H1 (cell line): ENCODE measurements at regions not wholly inside any gene's neighbourhood (a gene's known extent, or its start where the extent isn't known, plus 50 kb on each side); places are given as distances from the start of the nearest gene placed in this dataset.

ENCODE experiments used
- CTCF ChIA-PET: fragments of 300-600 bp; sonication (Branson Sonifier 250); formaldehyde crosslinking; loops from one replicate; lab custom pipeline; 2021; ENCODE audit not compliant: partially characterized antibody; lab: Charles Lee
- POLR2A ChIA-PET: fragments of 300-600 bp; sonication (Branson Sonifier 250); formaldehyde crosslinking; loops from one replicate; lab custom pipeline; 2021; ENCODE audit warnings: inconsistent platforms; ENCODE audit not compliant: partially characterized antibody; lab: Charles Lee
- DNase-seq, 2 experiments: peaks; one replicate each; pipeline versions ENCODE4 v3.0.0 to v3.0.0-alpha.2; 2010 to 2022; ENCODE audit warnings: low spot score in 2 of 2, low read depth in 1 of 2, mixed read lengths in 1 of 2
- FAIRE-seq: peaks from 2 replicates; lab custom pipeline; 2011; peaks lifted over from hg19 to GRCh38; lab: Jason Lieb, UNC
- H2AFZ ChIP-seq: 2 replicates; pipeline ENCODE4 v1.8.1; 2012; ENCODE audit warnings: low read length, inconsistent platforms
- H2AK5ac ChIP-seq: 2 replicates; pipeline ENCODE4 v1.6.1; 2013; ENCODE audit warnings: low read depth, low read length
- H2BK120ac ChIP-seq: replicated peaks from 2 replicates; pipeline ENCODE3; 2013; ENCODE audit warnings: low read depth, low read length, inconsistent platforms
- H2BK12ac ChIP-seq: 2 replicates; pipeline ENCODE4 v1.6.1; 2013; ENCODE audit warnings: low read depth, low read length
- H2BK15ac ChIP-seq: 2 replicates; pipeline ENCODE4 v1.6.1; 2013; ENCODE audit warnings: low read length
- H2BK20ac ChIP-seq: 2 replicates; pipeline ENCODE4 v1.6.1; 2013; ENCODE audit warnings: low read length
- H2BK5ac ChIP-seq: 2 replicates; pipeline ENCODE4 v1.6.1; 2013; ENCODE audit warnings: low read depth, low read length
- H3K14ac ChIP-seq: 2 replicates; pipeline ENCODE4 v1.6.1; 2013; ENCODE audit warnings: inconsistent platforms; ENCODE audit not compliant: insufficient read length
- H3K18ac ChIP-seq: 2 replicates; pipeline ENCODE4 v1.6.1; 2013; ENCODE audit warnings: low read length; ENCODE audit errors: extremely low read depth
- H3K23ac ChIP-seq: 2 replicates; pipeline ENCODE4 v1.6.1; 2013; ENCODE audit warnings: inconsistent platforms; ENCODE audit not compliant: insufficient read length
- H3K23me2 ChIP-seq: 2 replicates; pipeline ENCODE4 v1.6.1; 2013; ENCODE audit warnings: low read depth, low read length
- H3K27ac ChIP-seq: 2 replicates; pipeline ENCODE4 v1.6.1; 2011; ENCODE audit warnings: low read depth, low read length, inconsistent platforms
- H3K27me3 ChIP-seq, 4 experiments: replicated peaks in 1 of 4; 1 replicate in 1 of 4; 2 replicates in 3 of 4; pipeline versions ENCODE4 v1.6.1 to v1.8.1; 2011 to 2013; ENCODE audit warnings: low read length in 3 of 4, mild to moderate bottlenecking in 3 of 4, inconsistent platforms in 2 of 4, mixed read lengths in 2 of 4, moderate library complexity in 1 of 4; ENCODE audit not compliant: control insufficient read depth in 3 of 4, insufficient read depth in 3 of 4; ENCODE audit errors: extremely low read depth in 1 of 4
- H3K36me3 ChIP-seq, 4 experiments: 2 replicates each; pipeline versions ENCODE4 v1.6.1 to v1.8.1; 2011 to 2013; ENCODE audit warnings: mild to moderate bottlenecking in 4 of 4, low read length in 3 of 4, moderate library complexity in 2 of 4, control low read depth in 1 of 4, inconsistent platforms in 1 of 4; ENCODE audit not compliant: insufficient read depth in 4 of 4, control insufficient read depth in 2 of 4
- H3K4ac ChIP-seq: replicated peaks from 2 replicates; pipeline ENCODE3; 2013; ENCODE audit warnings: low read length, low read depth, mixed read lengths, inconsistent platforms; ENCODE audit not compliant: insufficient read length
- H3K4me1 ChIP-seq, 4 experiments: replicated peaks in 1 of 4; 1 replicate in 1 of 4; 2 replicates in 3 of 4; pipeline versions ENCODE4 v1.6.1 to v1.8.1; 2011 to 2013; ENCODE audit warnings: low read length in 3 of 4, inconsistent platforms in 2 of 4, mixed read lengths in 1 of 4; ENCODE audit not compliant: insufficient read depth in 4 of 4, control insufficient read depth in 3 of 4
- H3K4me2 ChIP-seq, 2 experiments: 2 replicates each; pipeline versions ENCODE4 v1.6.1 to v1.8.1; 2011 to 2013; ENCODE audit warnings: low read depth in 2 of 2, low read length in 2 of 2, control low read depth in 1 of 2, inconsistent platforms in 1 of 2, mild to moderate bottlenecking in 1 of 2; ENCODE audit not compliant: insufficient read depth in 1 of 2
- H3K4me3 ChIP-seq, 4 experiments: fragments of 200-600, 300-600 bp in 1 of 4; sonication (generic), shearing (Covaris generic), sonication (Bioruptor Twin) in 1 of 4; 2 replicates each; pipeline versions ENCODE4 v1.5.1 to v1.8.1; 2011 to 2016; ENCODE audit warnings: low read length in 4 of 4, low read depth in 3 of 4, control low read depth in 2 of 4, inconsistent platforms in 2 of 4, mild to moderate bottlenecking in 2 of 4, mixed read lengths in 1 of 4, moderate library complexity in 1 of 4; ENCODE audit not compliant: insufficient read depth in 2 of 4; ENCODE audit errors: extremely low read depth in 1 of 4
- H3K56ac ChIP-seq: replicated peaks from 2 replicates; pipeline ENCODE3; 2013; ENCODE audit warnings: low read depth, mild to moderate bottlenecking, mixed read lengths, low read length, inconsistent platforms; ENCODE audit not compliant: insufficient read length
- H3K79me1 ChIP-seq: 2 replicates; pipeline ENCODE4 v1.6.1; 2013; ENCODE audit warnings: low read depth, low read length, control low read depth
- H3K79me2 ChIP-seq, 2 experiments: 2 replicates each; pipeline versions ENCODE4 v1.6.1 to v1.8.1; 2012 to 2013; ENCODE audit warnings: low read length in 2 of 2, mild to moderate bottlenecking in 2 of 2, inconsistent platforms in 1 of 2; ENCODE audit not compliant: insufficient read depth in 2 of 2, control insufficient read depth in 1 of 2
- H3K9ac ChIP-seq, 4 experiments: replicated peaks in 1 of 4; 1 replicate in 1 of 4; 2 replicates in 3 of 4; pipeline versions ENCODE4 v1.6.1 to v1.8.1; 2011 to 2013; ENCODE audit warnings: low read depth in 3 of 4, low read length in 3 of 4, control low read depth in 2 of 4, mild to moderate bottlenecking in 2 of 4, moderate library complexity in 2 of 4, inconsistent platforms in 1 of 4; ENCODE audit errors: extremely low read depth in 1 of 4
- H3K9me3 ChIP-seq, 2 experiments: 2 replicates each; pipeline versions ENCODE4 v1.6.1 to v1.8.1; 2012 to 2013; ENCODE audit warnings: mild to moderate bottlenecking in 2 of 2, moderate library complexity in 2 of 2, control low read depth in 1 of 2, inconsistent platforms in 1 of 2, low read depth in 1 of 2, low read length in 1 of 2, mixed read lengths in 1 of 2; ENCODE audit not compliant: insufficient read depth in 2 of 2
- H4K20me1 ChIP-seq, 2 experiments: replicated peaks in 1 of 2; 2 replicates each; pipeline versions ENCODE3 to v1.8.1; 2011 to 2013; ENCODE audit warnings: inconsistent platforms in 2 of 2, low read length in 2 of 2, mild to moderate bottlenecking in 1 of 2; ENCODE audit not compliant: insufficient read depth in 2 of 2, control insufficient read depth in 1 of 2
- H4K5ac ChIP-seq: 2 replicates; pipeline ENCODE4 v1.6.1; 2013; ENCODE audit warnings: low read length, low read depth, mixed read lengths, inconsistent platforms; ENCODE audit not compliant: insufficient read length
- H4K8ac ChIP-seq: 2 replicates; pipeline ENCODE4 v1.8.0; 2013; ENCODE audit warnings: mild to moderate bottlenecking, moderate library complexity, low read length, inconsistent platforms; ENCODE audit not compliant: insufficient read depth; ENCODE audit errors: extremely low read depth
- H4K91ac ChIP-seq: replicated peaks from 2 replicates; pipeline ENCODE3; 2013; ENCODE audit warnings: low read length, mixed read lengths, inconsistent platforms; ENCODE audit not compliant: insufficient read length
- BCL11A ChIP-seq, 2 experiments: IDR thresholded peaks; one replicate each; pipeline ENCODE4 v1.6.1; 2011; ENCODE audit warnings: low read depth in 2 of 2, low read length in 2 of 2, mild to moderate bottlenecking in 2 of 2
- SIX5 ChIP-seq: IDR thresholded peaks from 2 replicates; pipeline ENCODE4 v1.6.1; 2011; ENCODE audit warnings: mild to moderate bottlenecking, low read depth, low read length
- WGBS, 2 experiments: shearing (Covaris generic) in 1 of 2; methylation state at CpG; one replicate each; pipeline versions ENCODE4 v1.1.6 to v1.1.7; 2013 to 2015; ENCODE audit warnings: low lambda C conversion rate in 2 of 2, mixed read lengths in 2 of 2, inconsistent platforms in 1 of 2, low coverage in 1 of 2, missing lambda C conversion rate in 1 of 2; ENCODE audit not compliant: insufficient replicate concordance in 2 of 2, insufficient coverage in 1 of 2, insufficient read length in 1 of 2; ENCODE audit errors: extremely low coverage in 1 of 2, missing lambda C conversion rate in 1 of 2; 5-methylcytosine and 5-hydroxymethylcytosine counted together

DNA sequence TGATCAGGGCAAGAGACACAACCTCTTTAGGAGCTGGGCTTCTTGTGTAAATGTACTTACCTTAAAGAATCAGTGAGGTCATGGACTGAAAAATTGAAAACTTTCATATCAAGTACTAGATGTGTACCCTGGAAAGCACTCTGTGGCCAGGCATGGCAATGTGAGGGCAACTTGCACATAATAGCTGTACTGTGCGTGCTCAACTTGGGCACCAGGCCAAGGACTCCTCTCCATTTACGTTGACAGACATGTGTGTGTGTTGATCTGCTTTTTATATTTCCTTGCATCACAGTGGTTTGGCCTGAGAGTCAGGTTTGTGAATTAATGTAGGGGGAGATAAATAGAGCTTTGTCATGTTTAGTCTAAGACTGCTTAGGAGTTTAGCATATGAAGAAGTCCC lies 669.5 kb upstream of the REG3G start:
- 94% methylated on average over 2 of the region's 2 CpGs; no CpG with 5 or more reads in 1 of the 2 experiments for WGBS, 2 experiments
- POLR2A ChIA-PET: no interaction called here
- no peak overlapping the region for H2AFZ ChIP-seq

More for the DNA sequence above, 669.5 kb upstream of the REG3G start:
- no peaks in the 10 kb centered on the region for H3K9me3 ChIP-seq
- no peaks in the 10 kb centered on the region for H4K20me1 ChIP-seq
- H3K4me3 ChIP-seq: no peak overlapping the region
- no peak overlapping the region for H2BK120ac ChIP-seq
- H3K79me2 ChIP-seq: no peaks in the 10 kb centered on the region
- H3K56ac ChIP-seq: no peak overlapping the region
- H3K4ac ChIP-seq: no peak overlapping the region
- H3K14ac ChIP-seq: no peak overlapping the region
- H3K27ac ChIP-seq: no peak overlapping the region
- no peak overlapping the region for H3K23ac ChIP-seq
- H2BK5ac ChIP-seq: no peak overlapping the region
- CTCF ChIA-PET: interaction anchor here (1.3 kb wide), 1 partner anchor 9 kb away, joined by 3 read pairs; no protein-coding TSS in a partner anchor
- FAIRE-seq: no peak
- no peak overlapping the region for H2BK20ac ChIP-seq
- no peak overlapping the region for H4K91ac ChIP-seq
- no peak overlapping the region for H3K18ac ChIP-seq
- H3K27me3 ChIP-seq: no peaks in the 10 kb centered on the region
- H3K4me1 ChIP-seq: peaks cover 0 to 5% (median 4%) of the 10 kb centered on the region in 4 experiments; a peak in 2 of 7 replicates
- H3K23me2 ChIP-seq: no peaks in the 10 kb centered on the region
- no peak overlapping the region for H4K8ac ChIP-seq
- H4K5ac ChIP-seq: no peak overlapping the region
- H3K79me1 ChIP-seq: no peaks in the 10 kb centered on the region
- no peak overlapping the region for H2BK15ac ChIP-seq
- TF ChIP-seq BCL11A (IDR thresholded peaks at IDR 0.05; ENCODE audit: low read depth in 2 of 2, low read length in 2 of 2) (no peak), SIX5 (no peak)
- DNase-seq: no peak
- H3K4me2 ChIP-seq: 0 out of 4 replicates have a peak overlapping the region, but pooled peaks of 1 of the 2 experiments have one; percentile 36
- no peak overlapping the region for H3K9ac ChIP-seq
- no peak overlapping the region for H2BK12ac ChIP-seq
- H3K36me3 ChIP-seq: no peaks in the 10 kb centered on the region
- no peak overlapping the region for H2AK5ac ChIP-seq
